Tibial nerve (tissue), 4 donors: ENCODE measurements at regions not wholly inside any gene's neighbourhood (a gene's known extent, or its start where the extent isn't known, plus 50 kb on each side); places are given as distances from the start of the nearest gene placed in this dataset.

ENCODE experiments used
- DNase-seq, 2 donors: peaks; one replicate each; pipeline ENCODE4 v3.0.0-alpha.2; 2019; ENCODE audit warnings: low spot score in 2 of 2
- H3K27ac ChIP-seq, 4 donors: fragments of 200-600 bp; sonication (generic) in 3 of 4; one replicate each; pipeline ENCODE4 v1.5.1; 2017 to 2019; ENCODE audit warnings: mild to moderate bottlenecking in 1 of 4
- H3K27me3 ChIP-seq, 2 donors: fragments of 200-600 bp; sonication (generic) in 1 of 2; one replicate each; pipeline versions ENCODE4 v1.5.1 to v1.6.0; 2017 to 2019
- H3K36me3 ChIP-seq, 3 donors: fragments of 200-600 bp; sonication (generic); one replicate each; pipeline ENCODE4 v1.5.1; 2018 to 2019
- H3K4me1 ChIP-seq, 4 donors: fragments of 200-600 bp; sonication (generic) in 3 of 4; one replicate each; pipeline ENCODE4 v1.5.1; 2017 to 2019
- H3K4me3 ChIP-seq, 4 donors: fragments of 200-600 bp; sonication (generic) in 3 of 4; one replicate each; pipeline ENCODE4 v1.5.1; 2017 to 2019; ENCODE audit warnings: mild to moderate bottlenecking in 1 of 4, moderate library complexity in 1 of 4
- H3K9me3 ChIP-seq, 4 donors: fragments of 200-600 bp; sonication (generic) in 3 of 4; one replicate each; pipeline ENCODE4 v1.5.1; 2017 to 2019
- EP300 ChIP-seq, 2 donors: sonication (generic); formaldehyde crosslinking; IDR thresholded peaks; one replicate each; pipeline ENCODE4 v1.6.1; 2017; ENCODE audit warnings: antibody characterized with exemption in 2 of 2, mild to moderate bottlenecking in 1 of 2
- POLR2A ChIP-seq, 2 donors: fragments of 450-650 bp; IDR thresholded peaks; one replicate each; pipeline ENCODE4 v1.6.1; 2017; ENCODE audit warnings: antibody characterized with exemption in 2 of 2, mild to moderate bottlenecking in 2 of 2, moderate library complexity in 2 of 2
- WGBS, 2 donors: methylation state at CpG; one replicate each; pipeline ENCODE4 v1.1.5; 2018; 5-methylcytosine and 5-hydroxymethylcytosine counted together
- TF ChIP-seq, protein P1 (sequence below), 5 experiments: fragments of 200-600 bp in 3 of 5; fragments of 450-650 bp in 2 of 5; sonication (generic) in 3 of 5; IDR thresholded peaks; one replicate each; pipeline ENCODE4 v1.5.1; 2016 to 2019; ENCODE audit warnings: antibody characterized with exemption in 5 of 5, mild to moderate bottlenecking in 3 of 5, moderate library complexity in 2 of 5

DNA sequence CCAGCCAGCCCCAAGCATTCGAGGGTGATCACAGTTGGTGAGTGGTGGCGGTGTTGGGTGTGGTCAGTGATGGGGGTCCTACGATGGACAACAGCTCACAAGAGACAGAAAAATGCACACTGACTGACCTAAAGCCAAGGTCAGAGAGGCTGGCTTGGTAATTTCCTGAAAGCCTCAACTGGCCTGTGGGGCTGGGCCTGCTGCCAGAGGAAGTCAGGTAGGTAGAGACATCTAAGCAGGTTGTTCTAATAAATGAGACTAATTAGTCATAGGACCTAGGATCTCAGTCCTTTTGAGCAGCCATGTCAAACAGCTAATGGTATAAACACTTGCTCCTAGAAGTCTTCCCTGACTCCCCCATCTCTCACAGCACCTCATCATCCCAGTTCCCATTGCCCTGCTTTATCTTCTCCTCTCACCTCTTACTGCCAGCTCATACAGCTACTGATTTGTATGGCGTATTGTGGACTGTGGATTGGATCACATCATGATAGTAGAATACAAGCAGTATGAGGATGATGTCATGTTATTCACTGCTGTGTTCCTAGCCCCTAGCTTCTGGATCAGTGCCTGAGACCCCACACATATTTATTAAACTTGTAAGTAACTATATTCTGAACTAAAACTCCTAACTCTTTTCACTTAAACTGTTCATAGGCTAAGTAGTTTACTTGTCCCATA, 262.9 kb upstream of the KLHL29 start:
- H3K27me3 ChIP-seq = no peaks in the 10 kb centered on the region
- no peaks in the 10 kb centered on the region for H3K9me3 ChIP-seq
- WGBS, 2 donors = 81 to 87% methylated on average over 4 of the region's 4 CpGs
- no peaks in the 10 kb centered on the region for H3K36me3 ChIP-seq
- TF ChIP-seq POLR2A (IDR thresholded peaks at IDR 0.05) (no peak), EP300 (IDR thresholded peaks at IDR 0.05) (no peak)
- TF ChIP-seq, protein P1, sequence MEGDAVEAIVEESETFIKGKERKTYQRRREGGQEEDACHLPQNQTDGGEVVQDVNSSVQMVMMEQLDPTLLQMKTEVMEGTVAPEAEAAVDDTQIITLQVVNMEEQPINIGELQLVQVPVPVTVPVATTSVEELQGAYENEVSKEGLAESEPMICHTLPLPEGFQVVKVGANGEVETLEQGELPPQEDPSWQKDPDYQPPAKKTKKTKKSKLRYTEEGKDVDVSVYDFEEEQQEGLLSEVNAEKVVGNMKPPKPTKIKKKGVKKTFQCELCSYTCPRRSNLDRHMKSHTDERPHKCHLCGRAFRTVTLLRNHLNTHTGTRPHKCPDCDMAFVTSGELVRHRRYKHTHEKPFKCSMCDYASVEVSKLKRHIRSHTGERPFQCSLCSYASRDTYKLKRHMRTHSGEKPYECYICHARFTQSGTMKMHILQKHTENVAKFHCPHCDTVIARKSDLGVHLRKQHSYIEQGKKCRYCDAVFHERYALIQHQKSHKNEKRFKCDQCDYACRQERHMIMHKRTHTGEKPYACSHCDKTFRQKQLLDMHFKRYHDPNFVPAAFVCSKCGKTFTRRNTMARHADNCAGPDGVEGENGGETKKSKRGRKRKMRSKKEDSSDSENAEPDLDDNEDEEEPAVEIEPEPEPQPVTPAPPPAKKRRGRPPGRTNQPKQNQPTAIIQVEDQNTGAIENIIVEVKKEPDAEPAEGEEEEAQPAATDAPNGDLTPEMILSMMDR (IDR thresholded peaks at IDR 0.05) = no peak
- no peak overlapping the region for H3K27ac ChIP-seq
- no peak overlapping the region for H3K4me3 ChIP-seq
- no peaks in the 10 kb centered on the region for H3K4me1 ChIP-seq
- DNase-seq = no peak

- 75 to 80% methylated on average over 5 of the region's 5 CpGs for WGBS, 2 donors
- Histone ChIP-seq H3K9me3 (no peaks in the 10 kb centered on the region), H3K36me3 (no peaks in the 10 kb centered on the region), H3K4me1 (no peaks in the 10 kb centered on the region), H3K27me3 (no peaks in the 10 kb centered on the region), H3K27ac (no peak overlapping the region), H3K4me3 (no peak overlapping the region)
- DNase-seq = no peak
- TF ChIP-seq POLR2A (IDR thresholded peaks at IDR 0.05) = no peak
- no peak for TF ChIP-seq EP300 (IDR thresholded peaks at IDR 0.05)
- TF ChIP-seq, protein P1 (IDR thresholded peaks at IDR 0.05) = no peak
Observed at GRCh38 chr2:23122681-23123215, 262.2 kb upstream of the KLHL29 start.

DNA sequence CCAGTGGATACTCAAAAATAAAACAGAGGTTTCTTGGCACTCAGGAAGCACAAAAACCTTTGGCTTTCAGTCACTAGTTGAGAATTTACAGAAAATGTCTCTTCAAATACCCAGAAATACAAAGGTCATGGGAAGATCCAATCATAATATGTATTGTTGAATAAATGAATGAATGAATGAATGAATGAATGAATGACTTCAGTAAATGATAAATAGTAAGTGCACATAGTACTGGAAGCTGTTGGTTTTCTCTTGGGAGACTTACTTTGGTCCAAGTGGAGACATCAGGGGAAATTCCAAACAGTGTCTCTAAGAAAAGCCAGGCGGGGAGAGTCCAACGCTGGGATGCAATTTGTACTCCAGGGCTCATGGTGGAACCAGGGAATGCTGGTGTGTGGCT, 261.3 kb upstream of the KLHL29 start:
- no peak for TF ChIP-seq EP300 (IDR thresholded peaks at IDR 0.05)
- TF ChIP-seq, protein P1 (IDR thresholded peaks at IDR 0.05) = no peak
- no peak for TF ChIP-seq POLR2A (IDR thresholded peaks at IDR 0.05)
- H3K4me1 ChIP-seq = no peaks in the 10 kb centered on the region
- no peaks in the 10 kb centered on the region for H3K27me3 ChIP-seq
- no peak overlapping the region for H3K27ac ChIP-seq
- H3K9me3 ChIP-seq = no peaks in the 10 kb centered on the region
- H3K4me3 ChIP-seq = no peak overlapping the region
- WGBS, 2 donors = 77 to 84% methylated on average over 2 of the region's 2 CpGs
- H3K36me3 ChIP-seq = no peaks in the 10 kb centered on the region
- no peak for DNase-seq

GRCh38 chr2:23124214-23124750, 260.7 kb upstream of the KLHL29 start:
- Histone ChIP-seq H3K27ac (no peak overlapping the region), H3K4me1 (no peaks in the 10 kb centered on the region), H3K36me3 (no peaks in the 10 kb centered on the region), H3K4me3 (no peak overlapping the region), H3K27me3 (no peaks in the 10 kb centered on the region), H3K9me3 (no peaks in the 10 kb centered on the region)
- no peak for DNase-seq
- TF ChIP-seq EP300 (IDR thresholded peaks at IDR 0.05) (no peak), POLR2A (IDR thresholded peaks at IDR 0.05) (no peak)
- TF ChIP-seq, protein P1 (IDR thresholded peaks at IDR 0.05) = no peak
- WGBS, 2 donors = 81 to 84% methylated on average over 7 of the region's 7 CpGs

- Histone ChIP-seq H3K4me1 (no peaks in the 10 kb centered on the region), H3K27ac (no peak overlapping the region), H3K4me3 (no peak overlapping the region), H3K9me3 (no peaks in the 10 kb centered on the region), H3K27me3 (no peaks in the 10 kb centered on the region), H3K36me3 (no peaks in the 10 kb centered on the region)
- TF ChIP-seq POLR2A (IDR thresholded peaks at IDR 0.05) = no peak
- TF ChIP-seq EP300 (IDR thresholded peaks at IDR 0.05) = no peak
- TF ChIP-seq, protein P1 (IDR thresholded peaks at IDR 0.05) = no peak
- DNase-seq = no peak
- WGBS, 2 donors = 71 to 82% methylated on average over 4 of the region's 4 CpGs
Observed at GRCh38 chr2:23127465-23127864, 257.5 kb upstream of the KLHL29 start.
